Smooth muscle cell (in vitro differentiated cells): ENCODE measurements at regions not wholly inside any gene's neighbourhood (a gene's known extent, or its start where the extent isn't known, plus 50 kb on each side); places are given as distances from the start of the nearest gene placed in this dataset.

Experiments
- DNase-seq: peaks from one replicate; lab custom pipeline; 2025; ENCODE audit not compliant: unreplicated experiment; lab: John Stamatoyannopoulos, UW
- H2AFZ ChIP-seq: fragments of 200-600 bp; sonication (generic); 2 replicates; pipeline ENCODE4 v1.6.0; 2016; ENCODE audit warnings: antibody characterized with exemption, low read depth, mild to moderate bottlenecking
- H3F3A ChIP-seq: fragments of 200-600 bp; sonication (generic); 2 replicates; pipeline ENCODE4 v1.6.0; 2017; ENCODE audit warnings: antibody characterized with exemption, low read depth
- H3K27ac ChIP-seq: fragments of 200-600 bp; sonication (generic); 2 replicates; pipeline ENCODE4 v1.5.1; 2016; ENCODE audit warnings: low read depth, mild to moderate bottlenecking
- H3K27me3 ChIP-seq: fragments of 200-600 bp; sonication (generic); 2 replicates; pipeline ENCODE4 v1.6.1; 2016; ENCODE audit warnings: low read depth, mild to moderate bottlenecking
- H3K36me3 ChIP-seq: fragments of 200-600 bp; sonication (generic); 2 replicates; pipeline ENCODE4 v1.5.1; 2016; ENCODE audit warnings: low read depth
- H3K4me1 ChIP-seq: fragments of 200-600 bp; sonication (generic); 2 replicates; pipeline ENCODE4 v1.5.1; 2016; ENCODE audit warnings: low read depth
- H3K4me2 ChIP-seq: fragments of 200-600 bp; sonication (generic); 2 replicates; pipeline ENCODE4 v1.6.0; 2016; ENCODE audit warnings: mild to moderate bottlenecking
- H3K4me3 ChIP-seq: fragments of 200-600 bp; sonication (generic); 2 replicates; pipeline ENCODE4 v1.5.1; 2016; ENCODE audit warnings: mild to moderate bottlenecking
- H3K79me2 ChIP-seq: fragments of 200-600 bp; sonication (generic); 2 replicates; pipeline ENCODE4 v1.6.0; 2016; ENCODE audit warnings: low read depth, mild to moderate bottlenecking
- H3K9ac ChIP-seq: fragments of 200-600 bp; sonication (generic); 2 replicates; pipeline ENCODE4 v1.6.0; 2016; ENCODE audit warnings: low read depth
- H3K9me3 ChIP-seq: fragments of 200-600 bp; sonication (generic); replicated peaks from 2 replicates; pipeline ENCODE4 v1.5.1; 2016; ENCODE audit warnings: low read depth
- H4K20me1 ChIP-seq: fragments of 200-600 bp; sonication (generic); 2 replicates; pipeline ENCODE4 v1.6.0; 2016; ENCODE audit warnings: low read depth
- CTCF ChIP-seq: fragments of 200-600 bp; sonication (generic); IDR thresholded peaks from 2 replicates; pipeline ENCODE4 v1.5.1; 2017; ENCODE audit warnings: borderline replicate concordance, mild to moderate bottlenecking, antibody characterized with exemption; ENCODE audit not compliant: insufficient read depth, poor library complexity, severe bottlenecking
- WGBS: methylation state at CpG from one replicate; pipeline ENCODE4 v1.1.7; 2016; ENCODE audit warnings: low lambda C conversion rate; 5-methylcytosine and 5-hydroxymethylcytosine counted together

- TF ChIP-seq CTCF = no peak
These were observed 107.9 kb upstream of the DAP start for GRCh38 chr5:10868956-10869355.

GRCh38 chr5:10867389-10868303 lies 106.6 kb upstream of the DAP start:
- no peaks in the 10 kb centered on the region for H3K9me3 ChIP-seq
- H4K20me1 ChIP-seq = no peaks in the 10 kb centered on the region
- no peak overlapping the region for H2AFZ ChIP-seq
- DNase-seq = no peak
- H3K36me3 ChIP-seq = no peaks in the 10 kb centered on the region
- no peaks in the 10 kb centered on the region for H3K79me2 ChIP-seq
- 89% methylated on average over 13 of the region's 13 CpGs for WGBS
- H3K4me1 ChIP-seq = no peaks in the 10 kb centered on the region
- no peak overlapping the region for H3K27ac ChIP-seq
- no peak overlapping the region for H3K4me3 ChIP-seq
- no peak overlapping the region for H3K9ac ChIP-seq
- H3K27me3 ChIP-seq = no peaks in the 10 kb centered on the region
- no peaks in the 10 kb centered on the region for H3F3A ChIP-seq
- no peak for TF ChIP-seq CTCF
- H3K4me2 ChIP-seq = no peak overlapping the region

More at GRCh38 chr5:10868956-10869355, 107.9 kb upstream of the DAP start:
- H3F3A ChIP-seq = no peaks in the 10 kb centered on the region
- H3K9ac ChIP-seq = no peak overlapping the region
- WGBS = 75% methylated on average over 7 of the region's 7 CpGs
- H3K4me1 ChIP-seq = no peaks in the 10 kb centered on the region
- H3K27ac ChIP-seq = no peak overlapping the region
- H3K4me2 ChIP-seq = no peak overlapping the region
- H4K20me1 ChIP-seq = no peaks in the 10 kb centered on the region
- H3K27me3 ChIP-seq = no peaks in the 10 kb centered on the region
- H3K79me2 ChIP-seq = no peaks in the 10 kb centered on the region
- DNase-seq = no peak
- H3K4me3 ChIP-seq = no peak overlapping the region
- no peak overlapping the region for H2AFZ ChIP-seq
- no peaks in the 10 kb centered on the region for H3K36me3 ChIP-seq
- no peaks in the 10 kb centered on the region for H3K9me3 ChIP-seq

GRCh38 chr5:10866913-10867312 lies 105.9 kb upstream of the DAP start:
- H3K79me2 ChIP-seq = no peaks in the 10 kb centered on the region
- no peak overlapping the region for H3K9ac ChIP-seq
- 52% methylated on average over 4 of the region's 4 CpGs for WGBS

More at GRCh38 chr5:10866913-10867312, 105.9 kb upstream of the DAP start:
- Histone ChIP-seq H3K4me2 (no peak overlapping the region), H3K36me3 (no peaks in the 10 kb centered on the region), H3K9me3 (no peaks in the 10 kb centered on the region), H2AFZ (no peak overlapping the region), H3K4me1 (no peaks in the 10 kb centered on the region), H3K27me3 (no peaks in the 10 kb centered on the region), H3K27ac (no peak overlapping the region), H4K20me1 (no peaks in the 10 kb centered on the region), H3F3A (no peaks in the 10 kb centered on the region), H3K4me3 (no peak overlapping the region)
- TF ChIP-seq CTCF = peak; percentile 11
- no peak for DNase-seq
